GM12872 (cell line): ENCODE measurements at regions not wholly inside any gene's neighbourhood (a gene's known extent, or its start where the extent isn't known, plus 50 kb on each side); places are given as distances from the start of the nearest gene placed in this dataset.

Source experiments
- CTCF ChIP-seq: IDR thresholded peaks from 3 replicates; pipeline ENCODE4 v1.5.1; 2011; ENCODE audit warnings: low read depth, mild to moderate bottlenecking, low read length, moderate library complexity; ENCODE audit not compliant: insufficient read depth

GRCh38 chr4:79650217-79650616 lies 242.2 kb upstream of the GK2 start:
- TF ChIP-seq CTCF: no peak

GRCh38 chr4:79645942-79646341 lies 237.9 kb upstream of the GK2 start:
- no peak for TF ChIP-seq CTCF

- no peak for TF ChIP-seq CTCF
Measured at GRCh38 chr4:79638735-79639134, 230.7 kb upstream of the GK2 start.

- no peak for TF ChIP-seq CTCF
Measured at GRCh38 chr4:79636991-79637390, 229.0 kb upstream of the GK2 start.

- no peak for TF ChIP-seq CTCF
Measured at GRCh38 chr4:79634111-79634510, 226.1 kb upstream of the GK2 start.

- no peak for TF ChIP-seq CTCF
Measured at GRCh38 chr4:79632114-79632513, 224.1 kb upstream of the GK2 start.

- no peak for TF ChIP-seq CTCF
Measured at GRCh38 chr4:79626611-79627010, 218.6 kb upstream of the GK2 start.

- no peak for TF ChIP-seq CTCF
Measured at GRCh38 chr4:79626101-79626500, 218.1 kb upstream of the GK2 start.
